ENCODE measurements at regions not wholly inside any gene's neighbourhood (a gene's known extent, or its start where the extent isn't known, plus 50 kb on each side); places are given as distances from the start of the nearest gene placed in this dataset.

DNA sequence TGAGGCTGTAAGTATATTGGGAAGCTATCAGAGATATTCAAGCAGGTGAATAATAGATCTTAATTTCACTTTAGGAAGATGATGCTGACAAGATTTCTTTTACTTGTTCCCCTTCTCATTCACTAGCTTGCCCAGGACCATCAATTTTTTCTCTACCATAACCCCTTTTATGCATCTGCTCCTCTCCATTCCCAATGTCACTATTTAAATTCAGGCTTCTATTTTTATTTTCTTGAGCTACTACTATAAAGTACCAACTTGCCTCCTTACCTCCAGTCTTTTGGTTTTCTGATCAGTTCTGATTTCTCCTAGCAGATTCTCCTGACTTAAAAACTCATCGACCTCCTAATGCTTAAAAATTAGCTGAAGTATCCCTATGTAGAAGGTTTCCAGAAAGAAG, 97.7 kb upstream of the SMIM30 start:
- TF ChIP-seq, protein P1, sequence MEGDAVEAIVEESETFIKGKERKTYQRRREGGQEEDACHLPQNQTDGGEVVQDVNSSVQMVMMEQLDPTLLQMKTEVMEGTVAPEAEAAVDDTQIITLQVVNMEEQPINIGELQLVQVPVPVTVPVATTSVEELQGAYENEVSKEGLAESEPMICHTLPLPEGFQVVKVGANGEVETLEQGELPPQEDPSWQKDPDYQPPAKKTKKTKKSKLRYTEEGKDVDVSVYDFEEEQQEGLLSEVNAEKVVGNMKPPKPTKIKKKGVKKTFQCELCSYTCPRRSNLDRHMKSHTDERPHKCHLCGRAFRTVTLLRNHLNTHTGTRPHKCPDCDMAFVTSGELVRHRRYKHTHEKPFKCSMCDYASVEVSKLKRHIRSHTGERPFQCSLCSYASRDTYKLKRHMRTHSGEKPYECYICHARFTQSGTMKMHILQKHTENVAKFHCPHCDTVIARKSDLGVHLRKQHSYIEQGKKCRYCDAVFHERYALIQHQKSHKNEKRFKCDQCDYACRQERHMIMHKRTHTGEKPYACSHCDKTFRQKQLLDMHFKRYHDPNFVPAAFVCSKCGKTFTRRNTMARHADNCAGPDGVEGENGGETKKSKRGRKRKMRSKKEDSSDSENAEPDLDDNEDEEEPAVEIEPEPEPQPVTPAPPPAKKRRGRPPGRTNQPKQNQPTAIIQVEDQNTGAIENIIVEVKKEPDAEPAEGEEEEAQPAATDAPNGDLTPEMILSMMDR (IDR thresholded peaks at IDR 0.05; ENCODE audit: low read length) = no peak
- TF ChIP-seq EZH2phosphoT487 (IDR thresholded peaks at IDR 0.05; ENCODE audit: low read length) = no peak
